ENCODE measurements at regions not wholly inside any gene's neighbourhood (a gene's known extent, or its start where the extent isn't known, plus 50 kb on each side); places are given as distances from the start of the nearest gene placed in this dataset.

DNA sequence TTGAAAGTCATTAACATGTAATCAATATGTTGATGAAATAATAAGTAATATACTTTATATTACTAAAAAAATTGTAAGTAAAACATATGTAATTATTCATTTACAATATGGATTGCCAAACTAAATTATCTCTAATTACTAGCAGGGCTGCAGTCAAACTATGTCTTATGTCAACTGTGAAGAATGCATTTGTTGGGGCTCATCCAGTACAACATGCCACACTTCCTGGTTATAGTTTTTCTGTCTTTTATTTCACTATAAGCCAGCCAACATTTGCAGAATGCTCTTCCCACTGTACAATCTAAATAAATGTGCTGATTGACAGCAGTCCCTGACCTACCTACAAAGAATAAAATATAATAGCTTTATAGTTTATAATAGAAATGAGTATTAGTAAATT lies 975.4 kb upstream of the NDST4 start (continued):
- TF ChIP-seq EZH2 (IDR thresholded peaks at IDR 0.05; ENCODE audit: low read depth, unreplicated experiment) = no peak
- TF ChIP-seq, protein P1, sequence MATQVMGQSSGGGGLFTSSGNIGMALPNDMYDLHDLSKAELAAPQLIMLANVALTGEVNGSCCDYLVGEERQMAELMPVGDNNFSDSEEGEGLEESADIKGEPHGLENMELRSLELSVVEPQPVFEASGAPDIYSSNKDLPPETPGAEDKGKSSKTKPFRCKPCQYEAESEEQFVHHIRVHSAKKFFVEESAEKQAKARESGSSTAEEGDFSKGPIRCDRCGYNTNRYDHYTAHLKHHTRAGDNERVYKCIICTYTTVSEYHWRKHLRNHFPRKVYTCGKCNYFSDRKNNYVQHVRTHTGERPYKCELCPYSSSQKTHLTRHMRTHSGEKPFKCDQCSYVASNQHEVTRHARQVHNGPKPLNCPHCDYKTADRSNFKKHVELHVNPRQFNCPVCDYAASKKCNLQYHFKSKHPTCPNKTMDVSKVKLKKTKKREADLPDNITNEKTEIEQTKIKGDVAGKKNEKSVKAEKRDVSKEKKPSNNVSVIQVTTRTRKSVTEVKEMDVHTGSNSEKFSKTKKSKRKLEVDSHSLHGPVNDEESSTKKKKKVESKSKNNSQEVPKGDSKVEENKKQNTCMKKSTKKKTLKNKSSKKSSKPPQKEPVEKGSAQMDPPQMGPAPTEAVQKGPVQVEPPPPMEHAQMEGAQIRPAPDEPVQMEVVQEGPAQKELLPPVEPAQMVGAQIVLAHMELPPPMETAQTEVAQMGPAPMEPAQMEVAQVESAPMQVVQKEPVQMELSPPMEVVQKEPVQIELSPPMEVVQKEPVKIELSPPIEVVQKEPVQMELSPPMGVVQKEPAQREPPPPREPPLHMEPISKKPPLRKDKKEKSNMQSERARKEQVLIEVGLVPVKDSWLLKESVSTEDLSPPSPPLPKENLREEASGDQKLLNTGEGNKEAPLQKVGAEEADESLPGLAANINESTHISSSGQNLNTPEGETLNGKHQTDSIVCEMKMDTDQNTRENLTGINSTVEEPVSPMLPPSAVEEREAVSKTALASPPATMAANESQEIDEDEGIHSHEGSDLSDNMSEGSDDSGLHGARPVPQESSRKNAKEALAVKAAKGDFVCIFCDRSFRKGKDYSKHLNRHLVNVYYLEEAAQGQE (IDR thresholded peaks at IDR 0.05; ENCODE audit: unreplicated experiment) = no peak

DNA sequence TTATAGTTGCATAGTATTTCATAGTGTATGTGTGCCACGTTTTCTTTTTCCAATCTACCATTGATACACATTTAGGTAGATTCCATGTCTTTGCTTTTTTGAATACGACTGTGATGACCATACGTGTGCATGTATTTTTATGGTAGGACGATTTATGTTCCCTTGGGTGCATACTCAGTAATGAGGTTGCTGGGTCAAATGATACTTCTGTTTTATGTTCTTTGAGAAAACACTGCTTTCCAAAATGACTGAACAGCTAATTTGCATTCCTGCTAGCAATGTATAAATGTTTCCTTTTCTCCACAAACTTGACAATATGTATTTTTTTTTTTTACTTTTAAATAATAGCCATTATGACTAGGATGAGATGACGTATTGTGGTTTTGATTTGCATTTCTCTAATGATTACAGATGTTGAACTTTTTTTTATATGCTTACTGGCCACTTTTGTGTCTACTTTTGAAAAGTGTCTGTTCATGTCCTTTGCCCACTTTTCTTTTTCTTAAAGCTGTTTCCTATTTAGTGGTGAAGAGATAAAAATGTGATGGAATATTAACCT lies 969.5 kb upstream of the NDST4 start:
- no peak overlapping the region for H3K27ac Mint-ChIP-seq
- H3K4me3 Mint-ChIP-seq = no peak overlapping the region
- no peaks in the 10 kb centered on the region for H3F3A ChIP-seq (replicated peaks; ENCODE audit: low read depth)
- peaks cover 2% of the 10 kb centered on the region for H3K27me3 Mint-ChIP-seq (ENCODE audit: insufficient read depth, low read depth, poor library complexity)
- no peaks in the 10 kb centered on the region for H4K20me1 ChIP-seq (replicated peaks; ENCODE audit: insufficient read depth)
- H3K4me1 ChIP-seq (ENCODE audit: insufficient read depth) = no peaks in the 10 kb centered on the region
- H3K9me2 ChIP-seq (ENCODE audit: insufficient read depth) = no peaks in the 10 kb centered on the region; the same call in 1 of the 2 replicates
- H3K4me3 ChIP-seq = no peak overlapping the region
- no peaks in the 10 kb centered on the region for H3K36me3 Mint-ChIP-seq (ENCODE audit: low read depth)
- no peaks in the 10 kb centered on the region for H3K36me3 ChIP-seq (ENCODE audit: insufficient read depth)
- no peak for ATAC-seq
- H2AFZ ChIP-seq = no peak overlapping the region
- H3K27ac ChIP-seq (ENCODE audit: low read depth) = no peak overlapping the region
- no peak for TF ChIP-seq STAT1 (IDR thresholded peaks at IDR 0.05; ENCODE audit: unreplicated experiment)
- TF ChIP-seq NANOG (IDR thresholded peaks at IDR 0.05; ENCODE audit: borderline replicate concordance) = no peak
- no peak for TF ChIP-seq EZH2 (IDR thresholded peaks at IDR 0.05; ENCODE audit: low read depth, unreplicated experiment)
- TF ChIP-seq, protein P2, sequence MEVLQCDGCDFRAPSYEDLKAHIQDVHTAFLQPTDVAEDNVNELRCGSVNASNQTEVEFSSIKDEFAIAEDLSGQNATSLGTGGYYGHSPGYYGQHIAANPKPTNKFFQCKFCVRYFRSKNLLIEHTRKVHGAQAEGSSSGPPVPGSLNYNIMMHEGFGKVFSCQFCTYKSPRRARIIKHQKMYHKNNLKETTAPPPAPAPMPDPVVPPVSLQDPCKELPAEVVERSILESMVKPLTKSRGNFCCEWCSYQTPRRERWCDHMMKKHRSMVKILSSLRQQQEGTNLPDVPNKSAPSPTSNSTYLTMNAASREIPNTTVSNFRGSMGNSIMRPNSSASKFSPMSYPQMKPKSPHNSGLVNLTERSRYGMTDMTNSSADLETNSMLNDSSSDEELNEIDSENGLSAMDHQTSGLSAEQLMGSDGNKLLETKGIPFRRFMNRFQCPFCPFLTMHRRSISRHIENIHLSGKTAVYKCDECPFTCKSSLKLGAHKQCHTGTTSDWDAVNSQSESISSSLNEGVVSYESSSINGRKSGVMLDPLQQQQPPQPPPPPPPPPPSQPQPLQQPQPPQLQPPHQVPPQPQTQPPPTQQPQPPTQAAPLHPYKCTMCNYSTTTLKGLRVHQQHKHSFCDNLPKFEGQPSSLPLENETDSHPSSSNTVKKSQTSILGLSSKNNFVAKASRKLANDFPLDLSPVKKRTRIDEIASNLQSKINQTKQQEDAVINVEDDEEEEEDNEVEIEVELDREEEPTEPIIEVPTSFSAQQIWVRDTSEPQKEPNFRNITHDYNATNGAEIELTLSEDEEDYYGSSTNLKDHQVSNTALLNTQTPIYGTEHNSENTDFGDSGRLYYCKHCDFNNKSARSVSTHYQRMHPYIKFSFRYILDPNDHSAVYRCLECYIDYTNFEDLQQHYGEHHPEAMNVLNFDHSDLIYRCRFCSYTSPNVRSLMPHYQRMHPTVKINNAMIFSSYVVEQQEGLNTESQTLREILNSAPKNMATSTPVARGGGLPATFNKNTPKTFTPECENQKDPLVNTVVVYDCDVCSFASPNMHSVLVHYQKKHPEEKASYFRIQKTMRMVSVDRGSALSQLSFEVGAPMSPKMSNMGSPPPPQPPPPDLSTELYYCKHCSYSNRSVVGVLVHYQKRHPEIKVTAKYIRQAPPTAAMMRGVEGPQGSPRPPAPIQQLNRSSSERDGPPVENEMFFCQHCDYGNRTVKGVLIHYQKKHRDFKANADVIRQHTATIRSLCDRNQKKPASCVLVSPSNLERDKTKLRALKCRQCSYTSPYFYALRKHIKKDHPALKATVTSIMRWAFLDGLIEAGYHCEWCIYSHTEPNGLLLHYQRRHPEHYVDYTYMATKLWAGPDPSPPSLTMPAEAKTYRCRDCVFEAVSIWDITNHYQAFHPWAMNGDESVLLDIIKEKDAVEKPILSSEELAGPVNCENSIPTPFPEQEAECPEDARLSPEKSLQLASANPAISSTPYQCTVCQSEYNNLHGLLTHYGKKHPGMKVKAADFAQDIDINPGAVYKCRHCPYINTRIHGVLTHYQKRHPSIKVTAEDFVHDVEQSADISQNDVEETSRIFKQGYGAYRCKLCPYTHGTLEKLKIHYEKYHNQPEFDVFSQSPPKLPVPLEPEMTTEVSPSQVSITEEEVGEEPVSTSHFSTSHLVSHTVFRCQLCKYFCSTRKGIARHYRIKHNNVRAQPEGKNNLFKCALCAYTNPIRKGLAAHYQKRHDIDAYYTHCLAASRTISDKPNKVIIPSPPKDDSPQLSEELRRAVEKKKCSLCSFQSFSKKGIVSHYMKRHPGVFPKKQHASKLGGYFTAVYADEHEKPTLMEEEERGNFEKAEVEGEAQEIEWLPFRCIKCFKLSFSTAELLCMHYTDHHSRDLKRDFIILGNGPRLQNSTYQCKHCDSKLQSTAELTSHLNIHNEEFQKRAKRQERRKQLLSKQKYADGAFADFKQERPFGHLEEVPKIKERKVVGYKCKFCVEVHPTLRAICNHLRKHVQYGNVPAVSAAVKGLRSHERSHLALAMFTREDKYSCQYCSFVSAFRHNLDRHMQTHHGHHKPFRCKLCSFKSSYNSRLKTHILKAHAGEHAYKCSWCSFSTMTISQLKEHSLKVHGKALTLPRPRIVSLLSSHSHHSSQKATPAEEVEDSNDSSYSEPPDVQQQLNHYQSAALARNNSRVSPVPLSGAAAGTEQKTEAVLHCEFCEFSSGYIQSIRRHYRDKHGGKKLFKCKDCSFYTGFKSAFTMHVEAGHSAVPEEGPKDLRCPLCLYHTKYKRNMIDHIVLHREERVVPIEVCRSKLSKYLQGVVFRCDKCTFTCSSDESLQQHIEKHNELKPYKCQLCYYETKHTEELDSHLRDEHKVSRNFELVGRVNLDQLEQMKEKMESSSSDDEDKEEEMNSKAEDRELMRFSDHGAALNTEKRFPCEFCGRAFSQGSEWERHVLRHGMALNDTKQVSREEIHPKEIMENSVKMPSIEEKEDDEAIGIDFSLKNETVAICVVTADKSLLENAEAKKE (CRISPR knock-in tag; IDR thresholded peaks at IDR 0.05) = no peak
- TF ChIP-seq, protein P3, sequence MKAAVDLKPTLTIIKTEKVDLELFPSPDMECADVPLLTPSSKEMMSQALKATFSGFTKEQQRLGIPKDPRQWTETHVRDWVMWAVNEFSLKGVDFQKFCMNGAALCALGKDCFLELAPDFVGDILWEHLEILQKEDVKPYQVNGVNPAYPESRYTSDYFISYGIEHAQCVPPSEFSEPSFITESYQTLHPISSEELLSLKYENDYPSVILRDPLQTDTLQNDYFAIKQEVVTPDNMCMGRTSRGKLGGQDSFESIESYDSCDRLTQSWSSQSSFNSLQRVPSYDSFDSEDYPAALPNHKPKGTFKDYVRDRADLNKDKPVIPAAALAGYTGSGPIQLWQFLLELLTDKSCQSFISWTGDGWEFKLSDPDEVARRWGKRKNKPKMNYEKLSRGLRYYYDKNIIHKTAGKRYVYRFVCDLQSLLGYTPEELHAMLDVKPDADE (IDR thresholded peaks at IDR 0.05) = no peak
- no peaks in the 10 kb centered on the region for H3K27me3 ChIP-seq (ENCODE audit: insufficient read depth)
- H3K4me2 ChIP-seq = no peak overlapping the region
- H3K4me1 Mint-ChIP-seq = no peaks in the 10 kb centered on the region; the same call in 2 of the 3 replicates
- H3K9me3 Mint-ChIP-seq = peaks cover 3% of the 10 kb centered on the region; the same call in 2 of the 3 replicates
- no peaks in the 10 kb centered on the region for H3K79me2 ChIP-seq (replicated peaks; ENCODE audit: insufficient read depth)
- DNase-seq (ENCODE audit: low spot score) = no peak

Measured in GM23338 (cell line).